GM18951 (cell line): ENCODE measurements at regions not wholly inside any gene's neighbourhood (a gene's known extent, or its start where the extent isn't known, plus 50 kb on each side); places are given as distances from the start of the nearest gene placed in this dataset.

ENCODE experiments used
- POLR2A ChIP-seq: IDR thresholded peaks from 4 replicates; pipeline ENCODE4 v1.6.1; 2011; ENCODE audit warnings: mild to moderate bottlenecking; ENCODE audit not compliant: insufficient read length, insufficient read depth; ENCODE audit errors: extremely low read depth
- in situ Hi-C: fragments of 300-500 bp; cut with MboI; formaldehyde crosslinking; loops from one replicate; pipeline ENCODE4 v1.12.0; 2022; ENCODE audit warnings: low sequenced_read_pairs, mixed read lengths, inconsistent platforms; ENCODE audit not compliant: unreplicated experiment

GRCh38 chr10:1893941-1894340 is 156.6 kb upstream of the ADARB2 start:
- TF ChIP-seq POLR2A, result no peak
- in situ Hi-C loops, result no loop called here

- in situ Hi-C loops, result no loop called here
Measured at GRCh38 chr10:1886039-1886438, 148.7 kb upstream of the ADARB2 start.

GRCh38 chr10:1882728-1883127 is 145.4 kb upstream of the ADARB2 start:
- in situ Hi-C loops, result no loop called here
- no peak for TF ChIP-seq POLR2A

More at GRCh38 chr10:1886039-1886438, 148.7 kb upstream of the ADARB2 start:
- no peak for TF ChIP-seq POLR2A

GRCh38 chr10:1882180-1882579 is 144.9 kb upstream of the ADARB2 start:
- in situ Hi-C loops, result no loop called here
- no peak for TF ChIP-seq POLR2A

- in situ Hi-C loops, result no loop called here
- TF ChIP-seq POLR2A, result no peak
Measured at GRCh38 chr10:1881636-1882035, 144.3 kb upstream of the ADARB2 start.

GRCh38 chr10:1874533-1874932 is 137.2 kb upstream of the ADARB2 start:
- TF ChIP-seq POLR2A, result no peak
- in situ Hi-C loops, result no loop called here

GRCh38 chr10:1873661-1874315 is 136.5 kb upstream of the ADARB2 start:
- in situ Hi-C loops, result no loop called here

GRCh38 chr10:1872151-1872726 is 134.9 kb upstream of the ADARB2 start:
- no peak for TF ChIP-seq POLR2A
- in situ Hi-C loops, result no loop called here

More at GRCh38 chr10:1873661-1874315, 136.5 kb upstream of the ADARB2 start:
- no peak for TF ChIP-seq POLR2A

GRCh38 chr10:1870491-1870890 is 133.2 kb upstream of the ADARB2 start:
- in situ Hi-C loops, result no loop called here
- TF ChIP-seq POLR2A, result no peak

GRCh38 chr10:1869861-1870260 is 132.5 kb upstream of the ADARB2 start:
- TF ChIP-seq POLR2A, result no peak
- in situ Hi-C loops, result no loop called here

GRCh38 chr10:1860351-1860750 is 123.0 kb upstream of the ADARB2 start:
- in situ Hi-C loops, result no loop called here
- no peak for TF ChIP-seq POLR2A

GRCh38 chr10:1858547-1858946 is 121.2 kb upstream of the ADARB2 start:
- no peak for TF ChIP-seq POLR2A
- in situ Hi-C loops, result no loop called here

- TF ChIP-seq POLR2A, result no peak
- in situ Hi-C loops, result no loop called here
Measured at GRCh38 chr10:1858048-1858447, 120.7 kb upstream of the ADARB2 start.

GRCh38 chr10:1855911-1856310 is 118.6 kb upstream of the ADARB2 start:
- TF ChIP-seq POLR2A, result no peak
- in situ Hi-C loops, result no loop called here
